Loucy (cell line): ENCODE measurements at regions not wholly inside any gene's neighbourhood (a gene's known extent, or its start where the extent isn't known, plus 50 kb on each side); places are given as distances from the start of the nearest gene placed in this dataset.

Source experiments
- H2AFZ ChIP-seq: fragments of 200-600 bp; sonication (generic); 2 replicates; pipeline ENCODE4 v1.6.0; 2016; ENCODE audit warnings: antibody characterized with exemption, mild to moderate bottlenecking, low read length, moderate library complexity
- H3F3A ChIP-seq: fragments of 200-600 bp; 2 replicates; pipeline ENCODE4 v1.6.0; 2016; ENCODE audit warnings: antibody characterized with exemption, low read depth, mild to moderate bottlenecking
- H3K27me3 ChIP-seq: fragments of 200-600 bp; sonication (generic); 2 replicates; pipeline ENCODE4 v1.6.1; 2014; ENCODE audit warnings: low read length, mild to moderate bottlenecking; ENCODE audit not compliant: insufficient read depth, poor library complexity, severe bottlenecking
- H3K36me3 ChIP-seq: fragments of 200-600 bp; sonication (generic); 2 replicates; pipeline ENCODE4 v1.6.1; 2016; ENCODE audit warnings: low read length; ENCODE audit not compliant: insufficient read depth
- H3K4me1 ChIP-seq: fragments of 200-600 bp; sonication (generic); 2 replicates; pipeline ENCODE4 v1.5.1; 2014; ENCODE audit warnings: low read length, mild to moderate bottlenecking; ENCODE audit not compliant: insufficient read depth, poor library complexity, severe bottlenecking
- H3K4me2 ChIP-seq: fragments of 200-600 bp; sonication (generic); 2 replicates; pipeline ENCODE4 v1.6.0; 2014; ENCODE audit warnings: antibody characterized with exemption, low read length, low read depth, mild to moderate bottlenecking; ENCODE audit not compliant: poor library complexity, severe bottlenecking
- H3K4me3 ChIP-seq: fragments of 200-600 bp; sonication (generic); 2 replicates; pipeline ENCODE4 v1.5.1; 2014; ENCODE audit warnings: low read length, mild to moderate bottlenecking, mixed read lengths; ENCODE audit not compliant: poor library complexity, severe bottlenecking
- H3K79me2 ChIP-seq: fragments of 200-600 bp; sonication (generic); 2 replicates; pipeline ENCODE4 v1.6.1; 2014; ENCODE audit warnings: low read length; ENCODE audit not compliant: insufficient read depth
- H3K9ac ChIP-seq: fragments of 200-600 bp; sonication (generic); 2 replicates; pipeline ENCODE4 v1.6.0; 2014; ENCODE audit warnings: mild to moderate bottlenecking, low read depth, low read length, moderate library complexity; ENCODE audit not compliant: poor library complexity, severe bottlenecking
- H3K9me2 ChIP-seq: fragments of 200-600 bp; sonication (generic); replicated peaks from 2 replicates; pipeline ENCODE4 v1.6.1; 2016; ENCODE audit warnings: low read depth, low read length, mixed read lengths
- H3K9me3 ChIP-seq: fragments of 200-600 bp; sonication (generic); 2 replicates; pipeline ENCODE4 v1.6.1; 2014; ENCODE audit warnings: mild to moderate bottlenecking, antibody characterized with exemption, low read length, low read depth; ENCODE audit not compliant: insufficient read depth
- H4K20me1 ChIP-seq: fragments of 200-600 bp; sonication (generic); 2 replicates; pipeline ENCODE4 v1.6.0; 2014; ENCODE audit warnings: antibody characterized with exemption, low read length, mild to moderate bottlenecking; ENCODE audit not compliant: insufficient read depth, poor library complexity, severe bottlenecking
- CTCF ChIP-seq: fragments of 200-600 bp; sonication (generic); conservative IDR thresholded peaks from 2 replicates; pipeline ENCODE4 v1.5.1; 2014; ENCODE audit warnings: mild to moderate bottlenecking, antibody characterized with exemption, low read length
- EZH2phosphoT487 ChIP-seq: fragments of 200-600 bp; IDR thresholded peaks from 2 replicates; pipeline ENCODE4 v1.6.1; 2018; ENCODE audit warnings: antibody characterized with exemption, mild to moderate bottlenecking, moderate library complexity, borderline replicate concordance

- Histone ChIP-seq H3K9me2 (no peaks in the 10 kb centered on the region), H3K9me3 (no peaks in the 10 kb centered on the region), H3K36me3 (no peaks in the 10 kb centered on the region), H3F3A (no peaks in the 10 kb centered on the region), H3K9ac (no peak overlapping the region), H3K4me3 (no peak overlapping the region), H3K4me1 (no peaks in the 10 kb centered on the region), H4K20me1 (no peaks in the 10 kb centered on the region), H2AFZ (no peak overlapping the region), H3K4me2 (no peak overlapping the region), H3K79me2 (no peaks in the 10 kb centered on the region), H3K27me3 (no peaks in the 10 kb centered on the region)
- TF ChIP-seq CTCF = no peak
- no peak for TF ChIP-seq EZH2phosphoT487
Observed at GRCh38 chr3:4044619-4045018, 245.4 kb downstream of the LRRN1 start.

DNA sequence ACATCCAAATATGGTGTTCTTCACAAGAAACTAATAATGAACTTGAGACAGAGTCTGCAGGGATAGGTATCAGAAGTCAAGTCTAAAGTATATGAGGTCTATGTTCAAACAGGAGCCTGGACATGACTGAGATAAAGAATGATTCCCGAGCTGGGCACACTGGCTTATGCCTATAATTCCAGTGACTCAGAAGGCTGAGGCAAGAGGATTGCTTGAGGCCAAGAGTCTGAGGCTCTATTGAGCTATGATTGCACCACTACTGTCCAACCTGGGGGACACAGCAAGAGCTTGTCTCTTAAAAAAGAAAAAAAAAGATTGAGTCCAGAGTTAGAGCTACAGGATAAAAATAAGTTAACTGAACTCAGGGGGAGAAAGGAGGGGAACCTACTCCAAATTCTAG is 246.5 kb downstream of the LRRN1 start:
- Histone ChIP-seq H4K20me1 (no peaks in the 10 kb centered on the region), H2AFZ (no peak overlapping the region), H3K4me1 (no peaks in the 10 kb centered on the region), H3K36me3 (no peaks in the 10 kb centered on the region), H3K79me2 (no peaks in the 10 kb centered on the region), H3F3A (no peaks in the 10 kb centered on the region), H3K27me3 (no peaks in the 10 kb centered on the region), H3K9me2 (no peaks in the 10 kb centered on the region), H3K9me3 (no peaks in the 10 kb centered on the region), H3K4me3 (no peak overlapping the region), H3K9ac (no peak overlapping the region), H3K4me2 (no peak overlapping the region)
- TF ChIP-seq EZH2phosphoT487 (no peak), CTCF (no peak)

DNA sequence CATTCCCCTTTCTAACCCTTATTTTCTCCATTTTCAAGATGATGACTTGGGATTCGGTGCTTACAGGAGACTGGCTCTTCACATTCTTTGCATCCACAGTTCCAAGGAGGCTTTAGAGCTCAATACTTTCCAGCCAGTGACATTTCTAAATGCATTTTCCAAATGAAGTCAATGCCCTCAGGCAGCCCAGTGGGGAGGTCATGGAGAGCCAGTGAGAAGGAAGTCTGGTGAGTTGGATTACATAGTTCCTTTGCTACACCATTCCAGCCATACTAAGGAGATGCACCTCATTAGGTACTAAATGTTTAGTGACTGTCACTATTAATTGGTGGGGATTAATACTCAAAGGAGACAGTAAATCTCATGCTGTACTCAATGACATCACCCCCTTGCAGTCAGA is 248.1 kb downstream of the LRRN1 start:
- H3K79me2 ChIP-seq = no peaks in the 10 kb centered on the region
- TF ChIP-seq CTCF (no peak), EZH2phosphoT487 (no peak)
- H3K27me3 ChIP-seq = no peaks in the 10 kb centered on the region
- H3K9ac ChIP-seq = no peak overlapping the region
- no peaks in the 10 kb centered on the region for H3F3A ChIP-seq
- H3K4me2 ChIP-seq = no peak overlapping the region
- H3K4me1 ChIP-seq = no peaks in the 10 kb centered on the region
- H3K36me3 ChIP-seq = no peaks in the 10 kb centered on the region
- no peak overlapping the region for H2AFZ ChIP-seq
- no peaks in the 10 kb centered on the region for H3K9me3 ChIP-seq
- H3K4me3 ChIP-seq = no peak overlapping the region
- no peaks in the 10 kb centered on the region for H4K20me1 ChIP-seq
- H3K9me2 ChIP-seq = no peaks in the 10 kb centered on the region
